ENCODE measurements at regions not wholly inside any gene's neighbourhood (a gene's known extent, or its start where the extent isn't known, plus 50 kb on each side); places are given as distances from the start of the nearest gene placed in this dataset.

- H3K27me3 Mint-ChIP-seq (ENCODE audit: low read depth), result peaks cover 1% of the 10 kb centered on the region
- no peak overlapping the region for H3K27ac Mint-ChIP-seq
- H3K9me3 Mint-ChIP-seq, result no peaks in the 10 kb centered on the region
- no peak overlapping the region for H3K4me3 Mint-ChIP-seq
- H3K4me1 Mint-ChIP-seq (ENCODE audit: low read depth), result peaks cover 25% of the 10 kb centered on the region
- H3K36me3 Mint-ChIP-seq (ENCODE audit: low read depth), result peaks cover 2% of the 10 kb centered on the region
- peak; percentile 41 for DNase-seq (ENCODE audit: low spot score)
Observed at GRCh38 chr14:65824285-65824977, 411.9 kb downstream of the FUT8 start.

GRCh38 chr14:65824978-65825299 is 412.4 kb downstream of the FUT8 start:
- peaks cover 27% of the 10 kb centered on the region for H3K4me1 Mint-ChIP-seq (ENCODE audit: low read depth)
- peaks cover 3% of the 10 kb centered on the region for H3K27me3 Mint-ChIP-seq (ENCODE audit: low read depth)
- no peak for DNase-seq (ENCODE audit: low spot score)
- H3K9me3 Mint-ChIP-seq, result no peaks in the 10 kb centered on the region
- H3K36me3 Mint-ChIP-seq (ENCODE audit: low read depth), result peaks cover 2% of the 10 kb centered on the region
- H3K4me3 Mint-ChIP-seq, result no peak overlapping the region
- H3K27ac Mint-ChIP-seq, result no peak overlapping the region

- no peak overlapping the region for H3K4me3 Mint-ChIP-seq
- H3K36me3 Mint-ChIP-seq (ENCODE audit: low read depth), result peaks cover 2% of the 10 kb centered on the region
- H3K9me3 Mint-ChIP-seq, result no peaks in the 10 kb centered on the region
- no peak overlapping the region for H3K27ac Mint-ChIP-seq
- DNase-seq (ENCODE audit: low spot score), result no peak
- H3K27me3 Mint-ChIP-seq (ENCODE audit: low read depth), result peaks cover 3% of the 10 kb centered on the region
- peaks cover 27% of the 10 kb centered on the region for H3K4me1 Mint-ChIP-seq (ENCODE audit: low read depth)
Observed at GRCh38 chr14:65826946-65827345, 414.4 kb downstream of the FUT8 start.

- Mint-ChIP-seq H3K4me3 (no peak overlapping the region), H3K36me3 (ENCODE audit: low read depth) (peaks cover 2% of the 10 kb centered on the region), H3K4me1 (ENCODE audit: low read depth) (peaks cover 29% of the 10 kb centered on the region), H3K27ac (no peak overlapping the region), H3K27me3 (ENCODE audit: low read depth) (peaks cover 3% of the 10 kb centered on the region), H3K9me3 (no peaks in the 10 kb centered on the region)
- no peak for DNase-seq (ENCODE audit: low spot score)
Observed at GRCh38 chr14:65827520-65827919, 415.0 kb downstream of the FUT8 start.

GRCh38 chr14:65828396-65828795 is 415.9 kb downstream of the FUT8 start:
- Mint-ChIP-seq H3K27me3 (ENCODE audit: low read depth) (peaks cover 3% of the 10 kb centered on the region), H3K4me3 (no peak overlapping the region), H3K9me3 (no peaks in the 10 kb centered on the region), H3K4me1 (ENCODE audit: low read depth) (peaks cover 36% of the 10 kb centered on the region), H3K27ac (no peak overlapping the region), H3K36me3 (ENCODE audit: low read depth) (peaks cover 2% of the 10 kb centered on the region)
- no peak for DNase-seq (ENCODE audit: low spot score)

GRCh38 chr14:65832431-65833266 is 420.1 kb downstream of the FUT8 start:
- peaks cover 3% of the 10 kb centered on the region for H3K27me3 Mint-ChIP-seq (ENCODE audit: low read depth)
- H3K36me3 Mint-ChIP-seq (ENCODE audit: low read depth), result peaks cover 5% of the 10 kb centered on the region
- no peaks in the 10 kb centered on the region for H3K9me3 Mint-ChIP-seq
- H3K27ac Mint-ChIP-seq, result peak overlapping the region; percentile 3
- no peak for DNase-seq (ENCODE audit: low spot score)
- H3K4me1 Mint-ChIP-seq (ENCODE audit: low read depth), result peaks cover 32% of the 10 kb centered on the region
- H3K4me3 Mint-ChIP-seq, result no peak overlapping the region

GRCh38 chr14:65833267-65833880 is 420.8 kb downstream of the FUT8 start:
- H3K27me3 Mint-ChIP-seq (ENCODE audit: low read depth), result peaks cover 3% of the 10 kb centered on the region
- DNase-seq (ENCODE audit: low spot score), result no peak
- H3K4me1 Mint-ChIP-seq (ENCODE audit: low read depth), result peaks cover 36% of the 10 kb centered on the region
- peak overlapping the region; percentile 23 for H3K27ac Mint-ChIP-seq
- peaks cover 5% of the 10 kb centered on the region for H3K36me3 Mint-ChIP-seq (ENCODE audit: low read depth)
- H3K9me3 Mint-ChIP-seq, result peaks cover 3% of the 10 kb centered on the region
- H3K4me3 Mint-ChIP-seq, result no peak overlapping the region

GRCh38 chr14:65834051-65834450 is 421.5 kb downstream of the FUT8 start:
- Mint-ChIP-seq H3K9me3 (peaks cover 4% of the 10 kb centered on the region), H3K4me3 (no peak overlapping the region), H3K36me3 (ENCODE audit: low read depth) (peaks cover 5% of the 10 kb centered on the region), H3K27me3 (ENCODE audit: low read depth) (peaks cover 3% of the 10 kb centered on the region), H3K27ac (no peak overlapping the region), H3K4me1 (ENCODE audit: low read depth) (peaks cover 40% of the 10 kb centered on the region)
- no peak for DNase-seq (ENCODE audit: low spot score)

GRCh38 chr14:65834812-65835211 is 422.3 kb downstream of the FUT8 start:
- Mint-ChIP-seq H3K4me1 (ENCODE audit: low read depth) (peaks cover 42% of the 10 kb centered on the region), H3K36me3 (ENCODE audit: low read depth) (peaks cover 5% of the 10 kb centered on the region), H3K4me3 (no peak overlapping the region), H3K27ac (no peak overlapping the region), H3K9me3 (peaks cover 5% of the 10 kb centered on the region), H3K27me3 (ENCODE audit: low read depth) (no peaks in the 10 kb centered on the region)
- no peak for DNase-seq (ENCODE audit: low spot score)

- Mint-ChIP-seq H3K27ac (no peak overlapping the region), H3K36me3 (ENCODE audit: low read depth) (peaks cover 7% of the 10 kb centered on the region), H3K4me3 (no peak overlapping the region), H3K9me3 (peaks cover 7% of the 10 kb centered on the region), H3K27me3 (ENCODE audit: low read depth) (no peaks in the 10 kb centered on the region), H3K4me1 (ENCODE audit: low read depth) (peaks cover 47% of the 10 kb centered on the region)
- DNase-seq (ENCODE audit: low spot score), result no peak
Observed at GRCh38 chr14:65835501-65835900, 423.0 kb downstream of the FUT8 start.

- H3K27ac Mint-ChIP-seq, result no peak overlapping the region
- no peak for DNase-seq (ENCODE audit: low spot score)
- peaks cover 55% of the 10 kb centered on the region for H3K4me1 Mint-ChIP-seq (ENCODE audit: low read depth)
- no peak overlapping the region for H3K4me3 Mint-ChIP-seq
- peaks cover 11% of the 10 kb centered on the region for H3K9me3 Mint-ChIP-seq
- no peaks in the 10 kb centered on the region for H3K27me3 Mint-ChIP-seq (ENCODE audit: low read depth)
- H3K36me3 Mint-ChIP-seq (ENCODE audit: low read depth), result peaks cover 9% of the 10 kb centered on the region
Observed at GRCh38 chr14:65838565-65838964, 426.0 kb downstream of the FUT8 start.

GRCh38 chr14:65840118-65840751 is 427.7 kb downstream of the FUT8 start:
- peak overlapping the region; percentile 11 for H3K27ac Mint-ChIP-seq
- H3K36me3 Mint-ChIP-seq (ENCODE audit: low read depth), result peaks cover 15% of the 10 kb centered on the region
- no peaks in the 10 kb centered on the region for H3K27me3 Mint-ChIP-seq (ENCODE audit: low read depth)
- H3K4me1 Mint-ChIP-seq (ENCODE audit: low read depth), result peaks cover 65% of the 10 kb centered on the region
- peaks cover 17% of the 10 kb centered on the region for H3K9me3 Mint-ChIP-seq
- no peak overlapping the region for H3K4me3 Mint-ChIP-seq
- no peak for DNase-seq (ENCODE audit: low spot score)

- Mint-ChIP-seq H3K4me3 (no peak overlapping the region), H3K4me1 (ENCODE audit: low read depth) (peaks cover 67% of the 10 kb centered on the region), H3K36me3 (ENCODE audit: low read depth) (peaks cover 17% of the 10 kb centered on the region), H3K9me3 (peaks cover 20% of the 10 kb centered on the region), H3K27me3 (ENCODE audit: low read depth) (no peaks in the 10 kb centered on the region), H3K27ac (no peak overlapping the region)
- no peak for DNase-seq (ENCODE audit: low spot score)
Observed at GRCh38 chr14:65840786-65841185, 428.3 kb downstream of the FUT8 start.
